Astrocyte (in vitro differentiated cells and primary cell): ENCODE measurements at regions not wholly inside any gene's neighbourhood (a gene's known extent, or its start where the extent isn't known, plus 50 kb on each side); places are given as distances from the start of the nearest gene placed in this dataset.

ENCODE experiments used
- CTCF ChIP-seq: IDR thresholded peaks from 2 replicates; pipeline ENCODE4 v1.5.1; 2011; ENCODE audit warnings: low read depth, mild to moderate bottlenecking, inconsistent platforms, low read length, moderate library complexity; ENCODE audit not compliant: insufficient read depth
- EZH2 ChIP-seq: IDR thresholded peaks from 2 replicates; pipeline ENCODE4 v1.6.1; 2012; ENCODE audit warnings: mild to moderate bottlenecking, low read length, inconsistent platforms; ENCODE audit not compliant: insufficient read depth

- no peak for TF ChIP-seq CTCF
- TF ChIP-seq EZH2 = no peak
These were observed 165.0 kb downstream of the ETS2 start for GRCh38 chr21:38970765-38971164.
